SJSA1 (cell line): ENCODE measurements at regions not wholly inside any gene's neighbourhood (a gene's known extent, or its start where the extent isn't known, plus 50 kb on each side); places are given as distances from the start of the nearest gene placed in this dataset.
"Not testable (repeated sequence)": the region's sequence is repeated elsewhere in the genome, so short reads cannot be mapped to it uniquely, and the experiment has no call there.

Experiments used
- DNase-seq, 2 experiments: peaks; one replicate each; pipeline ENCODE4 v3.0.0-alpha.2; 2015 to 2020; ENCODE audit warnings: low spot score in 2 of 2, low read depth in 1 of 2
- H3K27ac ChIP-seq: fragments of 250-450 bp; sonication (Bioruptor Pico); 2 replicates; pipeline ENCODE4 v1.5.1; 2020; ENCODE audit warnings: mild to moderate bottlenecking, moderate library complexity
- H3K27me3 ChIP-seq: fragments of 250-450 bp; sonication (Bioruptor Pico); replicated peaks from 2 replicates; pipeline ENCODE4 v1.5.1; 2020; ENCODE audit warnings: mild to moderate bottlenecking, moderate library complexity
- H3K36me3 ChIP-seq: fragments of 250-450 bp; sonication (Bioruptor Pico); 2 replicates; pipeline ENCODE4 v1.5.1; 2020; ENCODE audit warnings: mild to moderate bottlenecking
- H3K4me1 ChIP-seq: fragments of 250-450 bp; sonication (Bioruptor Pico); replicated peaks from 2 replicates; pipeline ENCODE4 v1.6.1; 2021; ENCODE audit warnings: mild to moderate bottlenecking
- H3K4me3 ChIP-seq: fragments of 250-450 bp; sonication (Bioruptor Pico); 2 replicates; pipeline ENCODE4 v1.5.1; 2020; ENCODE audit warnings: mild to moderate bottlenecking
- H3K9me3 ChIP-seq: fragments of 250-450 bp; sonication (Bioruptor Pico); replicated peaks from 2 replicates; pipeline ENCODE4 v1.5.1; 2020; ENCODE audit warnings: mild to moderate bottlenecking

- not testable (repeated sequence) for H3K4me1 ChIP-seq, H3K27me3 ChIP-seq, H3K27ac ChIP-seq, H3K4me3 ChIP-seq, H3K36me3 ChIP-seq, DNase-seq, H3K9me3 ChIP-seq
Observed at GRCh38 chr15:29648415-29648814, 173.9 kb downstream of the TJP1 start.

DNA sequence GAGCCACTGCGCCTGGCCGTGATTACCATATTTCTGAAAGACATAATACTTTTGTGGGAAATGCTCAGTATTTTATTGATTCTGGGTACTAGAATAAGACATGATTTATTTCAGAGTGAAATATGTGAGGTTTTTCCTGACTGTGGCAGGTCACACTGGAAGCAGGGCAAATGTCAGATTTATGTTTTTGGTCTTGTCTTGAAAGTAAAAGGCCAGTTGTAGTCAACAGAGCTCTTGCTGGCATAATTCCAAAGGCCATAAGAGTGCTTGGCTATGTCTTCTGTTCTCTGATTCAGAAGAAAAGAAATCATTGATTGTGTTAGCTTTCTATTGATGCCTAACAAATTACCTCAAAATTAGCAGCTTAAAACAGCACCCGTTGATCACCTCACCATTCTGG, 176.4 kb downstream of the TJP1 start:
- Histone ChIP-seq H3K9me3 (no peaks in the 10 kb centered on the region), H3K4me1 (no peaks in the 10 kb centered on the region), H3K27ac (no peak overlapping the region), H3K36me3 (no peaks in the 10 kb centered on the region), H3K27me3 (0 out of 2 replicates have a peak, but pooled peaks cover 5% of the 10 kb centered on the region), H3K4me3 (no peak overlapping the region)
- no peak for DNase-seq

DNA sequence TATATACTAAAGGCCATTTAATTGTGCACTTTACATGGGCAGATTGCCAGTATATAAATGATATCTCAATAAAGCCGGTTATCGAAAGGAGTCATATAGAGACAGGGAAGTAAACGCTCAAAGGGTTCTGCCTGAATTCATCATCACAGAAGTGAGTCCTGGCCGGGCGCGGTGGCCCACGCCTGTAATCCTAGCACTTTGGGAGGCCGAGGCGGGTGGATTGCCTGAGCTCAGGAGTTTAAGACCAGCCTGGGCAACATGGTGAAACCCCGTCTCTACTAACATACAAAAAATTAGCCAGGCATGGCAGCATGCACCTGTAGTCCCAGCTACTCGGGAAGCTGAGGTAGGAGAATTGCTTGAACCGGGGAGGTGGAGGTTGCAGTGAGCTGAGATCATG, 177.9 kb downstream of the TJP1 start:
- not testable (repeated sequence) for H3K4me3 ChIP-seq, H3K4me1 ChIP-seq, H3K27ac ChIP-seq, H3K27me3 ChIP-seq, DNase-seq, H3K36me3 ChIP-seq, H3K9me3 ChIP-seq

DNA sequence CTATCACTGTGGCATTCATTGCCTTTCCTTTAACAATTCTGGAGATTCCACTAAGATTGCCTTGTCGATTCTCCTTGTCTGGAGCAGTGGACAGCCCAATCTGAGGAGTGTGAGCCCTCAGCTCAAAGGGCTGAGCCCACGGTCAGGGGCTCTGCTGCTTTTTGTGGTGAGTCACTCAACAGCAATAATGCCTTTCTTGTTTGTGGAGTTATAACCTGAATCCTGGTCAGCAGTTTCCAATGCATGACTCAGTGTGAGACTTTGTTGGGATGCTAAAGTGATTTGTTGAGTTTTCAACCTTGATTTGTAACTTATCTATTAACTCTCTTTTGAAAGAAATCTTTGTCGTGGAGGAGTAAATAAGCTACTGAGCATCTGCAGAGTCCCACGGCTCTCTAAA, 183.5 kb downstream of the TJP1 start:
- Histone ChIP-seq H3K9me3 (no peaks in the 10 kb centered on the region), H3K27ac (no peak overlapping the region), H3K27me3 (0 out of 2 replicates have a peak, but pooled peaks cover under 1% of the 10 kb centered on the region), H3K4me3 (no peak overlapping the region), H3K36me3 (no peaks in the 10 kb centered on the region), H3K4me1 (no peaks in the 10 kb centered on the region)
- no peak for DNase-seq

DNA sequence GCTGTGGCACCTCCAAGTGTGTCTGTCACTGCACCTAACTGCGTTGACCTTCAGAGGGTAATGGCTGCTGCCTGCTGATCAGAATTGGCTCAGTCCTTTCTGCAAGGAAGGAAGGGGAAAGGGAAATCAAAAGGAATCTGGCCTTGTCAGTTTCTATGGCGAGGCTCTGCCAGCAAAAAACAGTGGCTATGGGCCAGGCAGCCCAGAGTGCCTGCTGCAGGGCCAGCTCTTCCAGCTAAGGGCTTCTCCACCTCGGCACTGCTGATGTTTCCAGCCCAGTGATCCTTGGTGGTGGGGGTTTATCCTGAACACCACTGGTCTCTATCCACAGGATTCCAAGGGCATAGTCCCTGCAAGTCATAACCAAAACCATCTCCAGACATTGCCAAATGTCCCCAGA, 184.3 kb downstream of the TJP1 start:
- H3K4me1 ChIP-seq, result no peaks in the 10 kb centered on the region
- no peaks in the 10 kb centered on the region for H3K36me3 ChIP-seq
- H3K9me3 ChIP-seq, result no peaks in the 10 kb centered on the region
- no peak overlapping the region for H3K4me3 ChIP-seq
- no peaks in the 10 kb centered on the region for H3K27me3 ChIP-seq
- no peak overlapping the region for H3K27ac ChIP-seq
- no peak for DNase-seq

- Histone ChIP-seq H3K4me3 (no peak overlapping the region), H3K4me1 (no peaks in the 10 kb centered on the region), H3K9me3 (no peaks in the 10 kb centered on the region), H3K27me3 (no peaks in the 10 kb centered on the region), H3K36me3 (no peaks in the 10 kb centered on the region), H3K27ac (no peak overlapping the region)
- no peak for DNase-seq
Observed at GRCh38 chr15:29637555-29637954, 184.7 kb downstream of the TJP1 start.

DNA sequence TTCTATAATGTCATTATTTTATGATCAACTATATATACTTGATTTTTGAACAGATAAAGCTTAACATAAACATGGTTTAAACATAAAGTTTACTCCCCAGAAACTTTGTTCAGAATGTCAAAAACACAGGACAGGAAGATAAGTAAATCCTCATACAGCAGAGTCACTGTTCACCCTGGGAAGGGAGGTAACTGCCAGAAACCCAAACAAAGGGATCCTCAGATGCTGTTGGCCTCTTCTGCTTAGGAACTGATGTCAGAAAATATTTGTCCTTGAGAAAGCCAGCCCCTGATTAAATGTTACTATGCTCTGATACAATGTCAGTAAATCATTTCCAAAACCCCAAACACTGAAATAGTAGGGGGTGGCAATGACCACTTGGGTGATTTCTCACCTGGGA, 185.3 kb downstream of the TJP1 start:
- Histone ChIP-seq H3K4me3 (no peak overlapping the region), H3K27ac (no peak overlapping the region), H3K27me3 (no peaks in the 10 kb centered on the region), H3K36me3 (no peaks in the 10 kb centered on the region), H3K9me3 (no peaks in the 10 kb centered on the region), H3K4me1 (no peaks in the 10 kb centered on the region)
- no peak for DNase-seq

- no peak overlapping the region for H3K4me3 ChIP-seq
- H3K9me3 ChIP-seq, result no peaks in the 10 kb centered on the region
- no peak overlapping the region for H3K27ac ChIP-seq
- peaks cover 2% of the 10 kb centered on the region; the same call in 1 of the 2 replicates for H3K4me1 ChIP-seq
- H3K27me3 ChIP-seq, result no peaks in the 10 kb centered on the region
- DNase-seq, result no peak
- no peaks in the 10 kb centered on the region for H3K36me3 ChIP-seq
Observed at GRCh38 chr15:29636140-29636539, 186.1 kb downstream of the TJP1 start.

DNA sequence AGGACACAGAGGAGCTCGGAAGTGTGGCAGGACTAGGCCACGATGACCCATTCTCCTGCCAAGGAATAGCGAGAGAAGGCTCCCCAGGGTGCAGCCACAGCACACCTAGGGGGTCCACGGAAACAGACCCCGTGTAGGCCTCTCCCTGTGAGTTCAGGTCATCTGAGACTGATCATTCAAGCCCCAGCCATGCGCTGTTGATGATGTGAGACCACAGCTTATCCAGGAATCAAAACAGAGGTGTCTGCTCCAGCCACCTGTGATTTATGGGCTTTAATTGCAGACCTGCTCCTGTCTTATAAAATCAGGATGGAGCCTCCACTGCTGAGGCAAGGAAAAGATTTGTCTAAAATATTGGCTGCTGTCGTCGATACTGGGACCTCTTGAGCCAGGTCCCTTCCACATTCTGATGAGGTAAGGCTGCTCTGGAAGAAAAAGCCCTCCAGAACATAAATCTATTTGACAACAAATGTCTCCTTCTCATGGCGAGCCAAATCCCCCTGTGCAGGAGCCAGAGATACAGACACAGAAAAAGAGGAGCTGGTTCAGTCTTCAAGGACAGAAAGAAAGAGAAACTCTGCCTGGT, 186.7 kb downstream of the TJP1 start:
- H3K4me1 ChIP-seq, result peaks cover 4% of the 10 kb centered on the region; the same call in 1 of the 2 replicates
- H3K27me3 ChIP-seq, result no peaks in the 10 kb centered on the region
- no peak overlapping the region for H3K4me3 ChIP-seq
- DNase-seq, result no peak
- no peaks in the 10 kb centered on the region for H3K36me3 ChIP-seq
- no peak overlapping the region for H3K27ac ChIP-seq
- H3K9me3 ChIP-seq, result no peaks in the 10 kb centered on the region

GRCh38 chr15:29633971-29634370, 188.3 kb downstream of the TJP1 start:
- no peaks in the 10 kb centered on the region for H3K9me3 ChIP-seq
- H3K27ac ChIP-seq, result no peak overlapping the region
- no peaks in the 10 kb centered on the region; the same call in 1 of the 2 replicates for H3K27me3 ChIP-seq
- no peak for DNase-seq
- H3K4me3 ChIP-seq, result no peak overlapping the region
- peaks cover 4% of the 10 kb centered on the region; the same call in 1 of the 2 replicates for H3K4me1 ChIP-seq
- H3K36me3 ChIP-seq, result no peaks in the 10 kb centered on the region

GRCh38 chr15:29632671-29633406, 189.4 kb downstream of the TJP1 start:
- Histone ChIP-seq H3K4me1 (peaks cover 4% of the 10 kb centered on the region; the same call in 1 of the 2 replicates), H3K27me3 (no peaks in the 10 kb centered on the region; the same call in 1 of the 2 replicates), H3K9me3 (no peaks in the 10 kb centered on the region), H3K36me3 (no peaks in the 10 kb centered on the region), H3K27ac (no peak overlapping the region), H3K4me3 (no peak overlapping the region)
- no peak for DNase-seq

GRCh38 chr15:29631076-29632070, 190.9 kb downstream of the TJP1 start:
- H3K27ac ChIP-seq, result no peak overlapping the region

DNA sequence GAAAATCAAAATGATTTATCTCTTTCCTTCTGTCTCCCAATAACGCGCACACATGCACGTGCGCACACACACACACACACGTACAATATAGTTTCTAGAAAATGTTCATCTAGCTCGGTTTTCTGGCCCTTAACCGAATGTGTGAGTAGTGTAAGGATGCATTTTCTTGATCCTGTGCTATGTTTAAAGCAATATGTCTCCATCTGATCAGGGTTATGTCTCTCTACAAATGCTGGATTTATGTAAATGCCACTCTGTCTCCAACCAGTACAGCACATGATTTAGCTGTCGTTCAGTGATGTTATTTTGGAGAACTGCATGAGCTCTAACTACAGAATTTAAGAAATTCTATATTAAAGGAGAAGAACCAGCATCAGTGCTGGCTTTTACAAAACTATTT, 198.0 kb downstream of the TJP1 start:
- H3K27ac ChIP-seq, result no peak overlapping the region
- H3K4me1 ChIP-seq, result no peaks in the 10 kb centered on the region
- no peak for DNase-seq
- H3K27me3 ChIP-seq, result peaks cover 5% of the 10 kb centered on the region; the same call in 1 of the 2 replicates
- H3K36me3 ChIP-seq, result no peaks in the 10 kb centered on the region
- no peak overlapping the region for H3K4me3 ChIP-seq
- no peaks in the 10 kb centered on the region for H3K9me3 ChIP-seq

More at GRCh38 chr15:29631076-29632070, 190.9 kb downstream of the TJP1 start:
- DNase-seq, result peak in 1 of 2 experiments; percentile 11
- Histone ChIP-seq H3K27me3 (peaks cover 2% of the 10 kb centered on the region; the same call in 1 of the 2 replicates), H3K4me3 (no peak overlapping the region), H3K4me1 (peaks cover 4% of the 10 kb centered on the region; the same call in 1 of the 2 replicates), H3K9me3 (no peaks in the 10 kb centered on the region), H3K36me3 (no peaks in the 10 kb centered on the region)
